IgD-negative memory B cell (primary cell): ENCODE measurements at regions not wholly inside any gene's neighbourhood (a gene's known extent, or its start where the extent isn't known, plus 50 kb on each side); places are given as distances from the start of the nearest gene placed in this dataset.

Experiments used
- H3K27ac Mint-ChIP-seq, 3 donors: one replicate each; pipeline ENCODE4 v1.8.0; 2020 to 2022; ENCODE audit warnings: mild to moderate bottlenecking in 3 of 3, mixed read lengths in 3 of 3, moderate library complexity in 1 of 3
- H3K27me3 Mint-ChIP-seq: one replicate; pipeline ENCODE4 v1.8.0; 2021; ENCODE audit warnings: mixed read lengths
- H3K36me3 Mint-ChIP-seq: one replicate; pipeline ENCODE4 v1.8.0; 2020; ENCODE audit warnings: mild to moderate bottlenecking, mixed read lengths
- H3K4me1 Mint-ChIP-seq, 3 donors: one replicate each; pipeline ENCODE4 v1.8.0; 2020 to 2022; ENCODE audit warnings: mixed read lengths in 3 of 3, mild to moderate bottlenecking in 1 of 3
- H3K4me3 Mint-ChIP-seq, 4 donors: one replicate each; pipeline ENCODE4 v1.8.0; 2020 to 2022; ENCODE audit warnings: mild to moderate bottlenecking in 4 of 4, mixed read lengths in 4 of 4, moderate library complexity in 3 of 4
- H3K9me3 Mint-ChIP-seq, 3 donors: one replicate each; pipeline ENCODE4 v1.8.0; 2020 to 2021; ENCODE audit warnings: mixed read lengths in 3 of 3, mild to moderate bottlenecking in 1 of 3

- Mint-ChIP-seq H3K4me3 (no peak overlapping the region), H3K27me3 (peaks cover 8% of the 10 kb centered on the region), H3K27ac (no peak overlapping the region), H3K36me3 (peaks cover 2% of the 10 kb centered on the region), H3K4me1 (no peaks in the 10 kb centered on the region), H3K9me3 (peaks cover 0 to 1% (median 0%) of the 10 kb centered on the region in 3 donors)
These were observed 133.4 kb downstream of the ATG4C start for GRCh38 chr1:62917314-62917713.

GRCh38 chr1:62917805-62918204 lies 133.9 kb downstream of the ATG4C start:
- Mint-ChIP-seq H3K27me3 (peaks cover 8% of the 10 kb centered on the region), H3K9me3 (peaks cover 0 to 1% (median 0%) of the 10 kb centered on the region in 3 donors), H3K27ac (no peak overlapping the region), H3K4me3 (no peak overlapping the region), H3K4me1 (no peaks in the 10 kb centered on the region), H3K36me3 (peaks cover 2% of the 10 kb centered on the region)

GRCh38 chr1:62918700-62919099 lies 134.8 kb downstream of the ATG4C start:
- Mint-ChIP-seq H3K4me3 (no peak overlapping the region), H3K9me3 (peaks cover 0 to 1% (median 0%) of the 10 kb centered on the region in 3 donors), H3K27me3 (peaks cover 8% of the 10 kb centered on the region), H3K36me3 (peaks cover 2% of the 10 kb centered on the region), H3K27ac (no peak overlapping the region), H3K4me1 (no peaks in the 10 kb centered on the region)

- Mint-ChIP-seq H3K9me3 (no peaks in the 10 kb centered on the region), H3K27ac (no peak overlapping the region), H3K4me1 (no peaks in the 10 kb centered on the region), H3K27me3 (peaks cover 13% of the 10 kb centered on the region), H3K4me3 (no peak overlapping the region), H3K36me3 (peaks cover 2% of the 10 kb centered on the region)
These were observed 138.1 kb downstream of the ATG4C start for GRCh38 chr1:62922006-62922405.

GRCh38 chr1:62924983-62925790 lies 141.3 kb downstream of the ATG4C start:
- Mint-ChIP-seq H3K4me3 (no peak overlapping the region), H3K9me3 (no peaks in the 10 kb centered on the region), H3K4me1 (no peaks in the 10 kb centered on the region), H3K27ac (no peak overlapping the region), H3K36me3 (peaks cover 2% of the 10 kb centered on the region), H3K27me3 (peaks cover 12% of the 10 kb centered on the region)

- H3K27me3 Mint-ChIP-seq = peaks cover 11% of the 10 kb centered on the region
- no peak overlapping the region for H3K4me3 Mint-ChIP-seq
- H3K36me3 Mint-ChIP-seq = no peaks in the 10 kb centered on the region
- H3K9me3 Mint-ChIP-seq = no peaks in the 10 kb centered on the region
- H3K27ac Mint-ChIP-seq = no peak overlapping the region
- no peaks in the 10 kb centered on the region for H3K4me1 Mint-ChIP-seq
These were observed 142.8 kb downstream of the ATG4C start for GRCh38 chr1:62926681-62927252.

GRCh38 chr1:62928885-62929284 lies 145.0 kb downstream of the ATG4C start:
- peaks cover 13% of the 10 kb centered on the region for H3K27me3 Mint-ChIP-seq
- H3K4me3 Mint-ChIP-seq = no peak overlapping the region
- H3K9me3 Mint-ChIP-seq = no peaks in the 10 kb centered on the region
- no peaks in the 10 kb centered on the region for H3K4me1 Mint-ChIP-seq
- no peak overlapping the region for H3K27ac Mint-ChIP-seq
- H3K36me3 Mint-ChIP-seq = no peaks in the 10 kb centered on the region

GRCh38 chr1:62937634-62938296 lies 153.8 kb downstream of the ATG4C start:
- Mint-ChIP-seq H3K9me3 (no peaks in the 10 kb centered on the region), H3K27ac (no peak overlapping the region), H3K27me3 (no peaks in the 10 kb centered on the region), H3K4me1 (no peaks in the 10 kb centered on the region), H3K4me3 (no peak overlapping the region), H3K36me3 (peaks cover 1% of the 10 kb centered on the region)

- peaks cover 5% of the 10 kb centered on the region for H3K27me3 Mint-ChIP-seq
These were observed 157.8 kb downstream of the ATG4C start for GRCh38 chr1:62941780-62942179.

GRCh38 chr1:62946511-62946910 lies 162.6 kb downstream of the ATG4C start:
- Mint-ChIP-seq H3K27me3 (peaks cover 5% of the 10 kb centered on the region), H3K4me3 (no peak overlapping the region), H3K9me3 (no peaks in the 10 kb centered on the region), H3K36me3 (no peaks in the 10 kb centered on the region), H3K27ac (no peak overlapping the region), H3K4me1 (no peaks in the 10 kb centered on the region)

More at GRCh38 chr1:62941780-62942179, 157.8 kb downstream of the ATG4C start:
- no peaks in the 10 kb centered on the region for H3K36me3 Mint-ChIP-seq
- no peaks in the 10 kb centered on the region for H3K4me1 Mint-ChIP-seq
- no peaks in the 10 kb centered on the region for H3K9me3 Mint-ChIP-seq
- no peak overlapping the region for H3K27ac Mint-ChIP-seq
- H3K4me3 Mint-ChIP-seq = no peak overlapping the region

GRCh38 chr1:62951428-62951827 lies 167.5 kb downstream of the ATG4C start:
- H3K4me3 Mint-ChIP-seq = no peak overlapping the region
- H3K27ac Mint-ChIP-seq = no peak overlapping the region
- H3K4me1 Mint-ChIP-seq = no peaks in the 10 kb centered on the region
- H3K9me3 Mint-ChIP-seq = no peaks in the 10 kb centered on the region
- no peaks in the 10 kb centered on the region for H3K36me3 Mint-ChIP-seq
- peaks cover 8% of the 10 kb centered on the region for H3K27me3 Mint-ChIP-seq

GRCh38 chr1:62952596-62952995 lies 168.7 kb downstream of the ATG4C start:
- peaks cover 8% of the 10 kb centered on the region for H3K27me3 Mint-ChIP-seq
- no peak overlapping the region for H3K4me3 Mint-ChIP-seq
- no peaks in the 10 kb centered on the region for H3K4me1 Mint-ChIP-seq
- no peaks in the 10 kb centered on the region for H3K36me3 Mint-ChIP-seq
- no peaks in the 10 kb centered on the region for H3K9me3 Mint-ChIP-seq
- H3K27ac Mint-ChIP-seq = no peak overlapping the region

- no peaks in the 10 kb centered on the region for H3K36me3 Mint-ChIP-seq
- H3K27ac Mint-ChIP-seq = no peak overlapping the region
- no peaks in the 10 kb centered on the region for H3K4me1 Mint-ChIP-seq
- no peak overlapping the region for H3K4me3 Mint-ChIP-seq
- peaks cover 8% of the 10 kb centered on the region for H3K27me3 Mint-ChIP-seq
- no peaks in the 10 kb centered on the region for H3K9me3 Mint-ChIP-seq
These were observed 169.7 kb downstream of the ATG4C start for GRCh38 chr1:62953633-62954032.

GRCh38 chr1:62954758-62955157 lies 170.8 kb downstream of the ATG4C start:
- H3K36me3 Mint-ChIP-seq = no peaks in the 10 kb centered on the region
- peaks cover 8% of the 10 kb centered on the region for H3K27me3 Mint-ChIP-seq
- H3K27ac Mint-ChIP-seq = peak overlapping the region in 1 of 3 donors; percentile 52
- H3K4me1 Mint-ChIP-seq = no peaks in the 10 kb centered on the region
- H3K4me3 Mint-ChIP-seq = no peak overlapping the region
- H3K9me3 Mint-ChIP-seq = no peaks in the 10 kb centered on the region

GRCh38 chr1:62955666-62956065 lies 171.7 kb downstream of the ATG4C start:
- Mint-ChIP-seq H3K9me3 (no peaks in the 10 kb centered on the region), H3K36me3 (no peaks in the 10 kb centered on the region), H3K27me3 (peaks cover 10% of the 10 kb centered on the region), H3K27ac (no peak overlapping the region), H3K4me3 (no peak overlapping the region), H3K4me1 (no peaks in the 10 kb centered on the region)
